ENCODE measurements at regions not wholly inside any gene's neighbourhood (a gene's known extent, or its start where the extent isn't known, plus 50 kb on each side); places are given as distances from the start of the nearest gene placed in this dataset.

- TF ChIP-seq EZH2 (IDR thresholded peaks at IDR 0.05; ENCODE audit: low read length, unreplicated experiment) (no peak), CTCF (conservative IDR thresholded peaks at IDR 0.05; ENCODE audit: low read depth, low read length) (no peak), EZH2phosphoT487 (IDR thresholded peaks at IDR 0.05; ENCODE audit: borderline replicate concordance, low read length) (no peak)
These were observed 199.9 kb upstream of the ZMIZ1 start for GRCh38 chr10:78868861-78869260.

Measured in PC-3 (cell line).